ENCODE measurements at regions not wholly inside any gene's neighbourhood (a gene's known extent, or its start where the extent isn't known, plus 50 kb on each side); places are given as distances from the start of the nearest gene placed in this dataset.

DNA sequence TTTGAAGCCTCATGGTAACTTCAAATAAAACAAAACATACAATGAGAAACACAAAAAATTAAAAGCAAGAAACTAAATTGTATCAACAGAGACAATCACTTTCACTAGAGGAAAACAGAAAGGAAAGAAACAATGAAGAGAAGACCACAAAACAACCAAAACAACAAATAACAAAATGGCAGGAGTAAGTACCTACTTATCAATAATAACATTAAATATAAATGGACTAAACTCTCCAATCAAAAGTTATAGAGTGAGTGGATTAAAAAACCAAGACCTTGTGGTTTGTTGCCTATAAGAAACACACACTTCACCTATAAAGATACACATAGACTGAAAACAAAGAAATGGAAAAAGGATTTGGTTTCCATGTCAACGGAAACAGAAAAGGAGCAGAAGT, 830.1 kb upstream of the TMEFF2 start:
- TF ChIP-seq, protein P1, sequence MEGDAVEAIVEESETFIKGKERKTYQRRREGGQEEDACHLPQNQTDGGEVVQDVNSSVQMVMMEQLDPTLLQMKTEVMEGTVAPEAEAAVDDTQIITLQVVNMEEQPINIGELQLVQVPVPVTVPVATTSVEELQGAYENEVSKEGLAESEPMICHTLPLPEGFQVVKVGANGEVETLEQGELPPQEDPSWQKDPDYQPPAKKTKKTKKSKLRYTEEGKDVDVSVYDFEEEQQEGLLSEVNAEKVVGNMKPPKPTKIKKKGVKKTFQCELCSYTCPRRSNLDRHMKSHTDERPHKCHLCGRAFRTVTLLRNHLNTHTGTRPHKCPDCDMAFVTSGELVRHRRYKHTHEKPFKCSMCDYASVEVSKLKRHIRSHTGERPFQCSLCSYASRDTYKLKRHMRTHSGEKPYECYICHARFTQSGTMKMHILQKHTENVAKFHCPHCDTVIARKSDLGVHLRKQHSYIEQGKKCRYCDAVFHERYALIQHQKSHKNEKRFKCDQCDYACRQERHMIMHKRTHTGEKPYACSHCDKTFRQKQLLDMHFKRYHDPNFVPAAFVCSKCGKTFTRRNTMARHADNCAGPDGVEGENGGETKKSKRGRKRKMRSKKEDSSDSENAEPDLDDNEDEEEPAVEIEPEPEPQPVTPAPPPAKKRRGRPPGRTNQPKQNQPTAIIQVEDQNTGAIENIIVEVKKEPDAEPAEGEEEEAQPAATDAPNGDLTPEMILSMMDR (IDR thresholded peaks at IDR 0.05), result no peak
- TF ChIP-seq EZH2 (IDR thresholded peaks at IDR 0.05; ENCODE audit: borderline replicate concordance, insufficient read depth, low read depth, low read length, poor library complexity, severe bottlenecking), result no peak

Measured in B cell (primary cell).